Fibroblast of the conjunctiva (primary cell): ENCODE measurements at regions not wholly inside any gene's neighbourhood (a gene's known extent, or its start where the extent isn't known, plus 50 kb on each side); places are given as distances from the start of the nearest gene placed in this dataset.

Experiments used
- DNase-seq: peaks from one replicate; pipeline ENCODE4 v3.0.0-alpha.2; 2010; ENCODE audit warnings: low read depth

- no peak for DNase-seq
Measured at GRCh38 chr6:163695414-163695864, 280.9 kb downstream of the QKI start.

- no peak for DNase-seq
Measured at GRCh38 chr6:163694988-163695398, 280.5 kb downstream of the QKI start.

- DNase-seq: no peak
Measured at GRCh38 chr6:163694072-163694471, 279.6 kb downstream of the QKI start.

GRCh38 chr6:163691049-163691448, 276.5 kb downstream of the QKI start:
- DNase-seq: no peak

- DNase-seq: no peak
Measured at GRCh38 chr6:163688739-163689362, 274.3 kb downstream of the QKI start.

- no peak for DNase-seq
Measured at GRCh38 chr6:163687075-163687474, 272.6 kb downstream of the QKI start.

GRCh38 chr6:163686301-163686700, 271.8 kb downstream of the QKI start:
- no peak for DNase-seq

- no peak for DNase-seq
Measured at GRCh38 chr6:163683105-163683622, 268.6 kb downstream of the QKI start.

GRCh38 chr6:163679753-163680152, 265.2 kb downstream of the QKI start:
- DNase-seq: no peak

GRCh38 chr6:163679012-163679660, 264.6 kb downstream of the QKI start:
- no peak for DNase-seq

GRCh38 chr6:163675611-163676010, 261.1 kb downstream of the QKI start:
- DNase-seq: no peak

GRCh38 chr6:163672710-163673109, 258.2 kb downstream of the QKI start:
- no peak for DNase-seq

- DNase-seq: no peak
Measured at GRCh38 chr6:163671791-163672190, 257.3 kb downstream of the QKI start.

GRCh38 chr6:163671355-163671754, 256.8 kb downstream of the QKI start:
- no peak for DNase-seq

- DNase-seq: no peak
Measured at GRCh38 chr6:163670336-163670735, 255.8 kb downstream of the QKI start.

GRCh38 chr6:163668061-163668426, 253.5 kb downstream of the QKI start:
- DNase-seq: no peak

GRCh38 chr6:163667372-163668060, 253.0 kb downstream of the QKI start:
- no peak for DNase-seq

GRCh38 chr6:163665464-163665863, 250.9 kb downstream of the QKI start:
- no peak for DNase-seq

GRCh38 chr6:163663575-163663974, 249.1 kb downstream of the QKI start:
- DNase-seq: no peak

- DNase-seq: no peak
Measured at GRCh38 chr6:163662604-163663225, 248.2 kb downstream of the QKI start.

- no peak for DNase-seq
Measured at GRCh38 chr6:163661272-163661671, 246.8 kb downstream of the QKI start.

- no peak for DNase-seq
Measured at GRCh38 chr6:163659803-163660202, 245.3 kb downstream of the QKI start.
